Panc1 (cell line): ENCODE measurements at regions not wholly inside any gene's neighbourhood (a gene's known extent, or its start where the extent isn't known, plus 50 kb on each side); places are given as distances from the start of the nearest gene placed in this dataset.
"Not testable (repeated sequence)": the region's sequence is repeated elsewhere in the genome, so short reads cannot be mapped to it uniquely, and the experiment has no call there.

Experiments used
- ATAC-seq: fragments of 200-7000 bp; cut with Tn5 transposase; 2 replicates; pipeline ENCODE4 v1.9.1; 2020; ENCODE audit warnings: mild to moderate bottlenecking, moderate library complexity
- BruUV-seq: library from RNA; stranded (reverse); fragments of 400-500 nt; replicated peaks from 2 replicates; lab custom pipeline; 2021; lab: Mats Ljungman, UMichigan
- CTCF ChIA-PET: fragments of 300-600 bp; sonication (Branson Sonifier 250); formaldehyde crosslinking; loops from one replicate; lab custom pipeline; 2022; ENCODE audit warnings: antibody characterized with exemption; lab: Charles Lee
- POLR2A ChIA-PET: fragments of 300-600 bp; sonication (Branson Sonifier 250); formaldehyde crosslinking; loops from one replicate; lab custom pipeline; 2022; ENCODE audit warnings: antibody characterized with exemption; lab: Charles Lee
- DNase-seq: peaks from one replicate; pipeline ENCODE4 v3.0.0-alpha.2; 2010; ENCODE audit warnings: low read depth, low spot score
- H3K27ac ChIP-seq: 2 replicates; pipeline ENCODE4 v1.5.1; 2011; ENCODE audit warnings: mild to moderate bottlenecking, low read length, inconsistent platforms
- H3K27me3 ChIP-seq: fragments of 200-500 bp; sonication (Bioruptor generic); 2 replicates; pipeline ENCODE4 v1.6.0; 2014; ENCODE audit warnings: low read length, inconsistent platforms; ENCODE audit not compliant: control insufficient read depth, insufficient read depth
- H3K36me3 ChIP-seq: fragments of 200-500 bp; sonication (Bioruptor generic); 2 replicates; pipeline ENCODE4 v1.5.1; 2014; ENCODE audit warnings: inconsistent platforms, mild to moderate bottlenecking, low read length, moderate library complexity; ENCODE audit not compliant: control insufficient read depth, insufficient read depth
- H3K4me1 ChIP-seq: 2 replicates; pipeline ENCODE4 v1.5.1; 2011; ENCODE audit warnings: inconsistent platforms, mild to moderate bottlenecking, low read length, moderate library complexity; ENCODE audit not compliant: control insufficient read depth, insufficient read depth
- H3K4me3 ChIP-seq, 2 experiments: 2 replicates each; pipeline ENCODE4 v1.5.1; 2011 to 2012; ENCODE audit warnings: low read depth in 2 of 2, low read length in 2 of 2, mild to moderate bottlenecking in 2 of 2, inconsistent platforms in 1 of 2, moderate library complexity in 1 of 2
- H3K9me3 ChIP-seq: fragments of 200-500 bp; sonication (Bioruptor generic); 2 replicates; pipeline ENCODE4 v1.5.1; 2014; ENCODE audit warnings: low read depth, mild to moderate bottlenecking, inconsistent platforms, low read length, moderate library complexity; ENCODE audit not compliant: control insufficient read depth, insufficient read depth
- POLR2AphosphoS5 ChIP-seq: IDR thresholded peaks from 2 replicates; pipeline ENCODE4 v1.6.1; 2012; ENCODE audit warnings: mild to moderate bottlenecking, low read depth, low read length, moderate library complexity
- SIN3A ChIP-seq: IDR thresholded peaks from 2 replicates; pipeline ENCODE4 v1.6.1; 2012; ENCODE audit warnings: low read depth, mild to moderate bottlenecking, low read length, moderate library complexity, borderline replicate concordance; ENCODE audit not compliant: insufficient read depth
- TCF7L2 ChIP-seq: IDR thresholded peaks from 2 replicates; pipeline ENCODE4 v1.6.1; 2011; ENCODE audit warnings: mild to moderate bottlenecking, low read depth, low read length, inconsistent platforms
- in situ Hi-C: cut with HindIII; loops from 2 replicates; pipeline ENCODE4 v1.10.0; 2016; ENCODE audit warnings: low sequenced_read_pairs, low pct_unique_long_range_greater_than_20kb
- intact Hi-C: fragments of 100-400 bp; cut with micrococcal nuclease; formaldehyde crosslinking; loops from one replicate; pipeline ENCODE4 v1.10.0; 2022; ENCODE audit not compliant: unreplicated experiment
- TF ChIP-seq, protein P1 (sequence below), 2 experiments: IDR thresholded peaks; 2 replicates each; pipeline ENCODE4 v1.6.1; 2011 to 2012; ENCODE audit warnings: low read depth in 2 of 2, control low read depth in 1 of 2, low read length in 1 of 2, mild to moderate bottlenecking in 1 of 2, moderate library complexity in 1 of 2; ENCODE audit not compliant: insufficient read depth in 1 of 2
- TF ChIP-seq, protein P2 (sequence below): fragments of 450-650 bp; IDR thresholded peaks from 2 replicates; pipeline ENCODE4 v1.5.1; 2017; ENCODE audit warnings: mild to moderate bottlenecking

DNA sequence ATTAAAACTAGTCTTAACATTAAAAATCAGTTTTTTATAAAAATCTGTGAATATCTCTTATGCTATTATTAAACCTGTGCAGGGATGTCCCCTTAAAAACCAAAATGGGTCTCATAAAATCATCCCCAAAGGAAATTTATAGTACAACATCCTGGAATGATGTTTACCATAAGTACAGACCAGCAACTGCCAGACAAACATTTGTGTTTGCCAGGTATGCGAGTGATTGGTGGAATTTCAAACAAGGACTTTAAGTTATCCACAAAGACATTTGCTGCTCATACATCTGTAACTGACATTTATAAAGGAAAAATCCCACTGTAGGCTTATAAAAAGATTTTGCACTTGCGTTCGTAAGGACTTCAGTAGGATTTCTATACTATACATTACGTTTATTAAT is 1375.4 kb upstream of the WWC1 start:
- no peak for DNase-seq
- ChIA-PET CTCF (no interaction called here), POLR2A (no interaction called here)
- TF ChIP-seq, protein P1, sequence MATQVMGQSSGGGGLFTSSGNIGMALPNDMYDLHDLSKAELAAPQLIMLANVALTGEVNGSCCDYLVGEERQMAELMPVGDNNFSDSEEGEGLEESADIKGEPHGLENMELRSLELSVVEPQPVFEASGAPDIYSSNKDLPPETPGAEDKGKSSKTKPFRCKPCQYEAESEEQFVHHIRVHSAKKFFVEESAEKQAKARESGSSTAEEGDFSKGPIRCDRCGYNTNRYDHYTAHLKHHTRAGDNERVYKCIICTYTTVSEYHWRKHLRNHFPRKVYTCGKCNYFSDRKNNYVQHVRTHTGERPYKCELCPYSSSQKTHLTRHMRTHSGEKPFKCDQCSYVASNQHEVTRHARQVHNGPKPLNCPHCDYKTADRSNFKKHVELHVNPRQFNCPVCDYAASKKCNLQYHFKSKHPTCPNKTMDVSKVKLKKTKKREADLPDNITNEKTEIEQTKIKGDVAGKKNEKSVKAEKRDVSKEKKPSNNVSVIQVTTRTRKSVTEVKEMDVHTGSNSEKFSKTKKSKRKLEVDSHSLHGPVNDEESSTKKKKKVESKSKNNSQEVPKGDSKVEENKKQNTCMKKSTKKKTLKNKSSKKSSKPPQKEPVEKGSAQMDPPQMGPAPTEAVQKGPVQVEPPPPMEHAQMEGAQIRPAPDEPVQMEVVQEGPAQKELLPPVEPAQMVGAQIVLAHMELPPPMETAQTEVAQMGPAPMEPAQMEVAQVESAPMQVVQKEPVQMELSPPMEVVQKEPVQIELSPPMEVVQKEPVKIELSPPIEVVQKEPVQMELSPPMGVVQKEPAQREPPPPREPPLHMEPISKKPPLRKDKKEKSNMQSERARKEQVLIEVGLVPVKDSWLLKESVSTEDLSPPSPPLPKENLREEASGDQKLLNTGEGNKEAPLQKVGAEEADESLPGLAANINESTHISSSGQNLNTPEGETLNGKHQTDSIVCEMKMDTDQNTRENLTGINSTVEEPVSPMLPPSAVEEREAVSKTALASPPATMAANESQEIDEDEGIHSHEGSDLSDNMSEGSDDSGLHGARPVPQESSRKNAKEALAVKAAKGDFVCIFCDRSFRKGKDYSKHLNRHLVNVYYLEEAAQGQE (IDR thresholded peaks at IDR 0.05; ENCODE audit: insufficient read depth in 1 of 2, low read depth in 2 of 2, low read length in 1 of 2), result no peak
- no peak for TF ChIP-seq TCF7L2
- TF ChIP-seq POLR2AphosphoS5, result no peak
- ATAC-seq, result no peak
- no peaks in the 10 kb centered on the region for H3K36me3 ChIP-seq
- no peak overlapping the region for H3K27ac ChIP-seq
- no TSS peak for BruUV-seq
- intact Hi-C loops, result no loop called here
- H3K9me3 ChIP-seq, result no peaks in the 10 kb centered on the region
- no peaks in the 10 kb centered on the region for H3K4me1 ChIP-seq
- H3K4me3 ChIP-seq, result no peak overlapping the region
- in situ Hi-C loops, result no loop called here
- H3K27me3 ChIP-seq, result no peaks in the 10 kb centered on the region

DNA sequence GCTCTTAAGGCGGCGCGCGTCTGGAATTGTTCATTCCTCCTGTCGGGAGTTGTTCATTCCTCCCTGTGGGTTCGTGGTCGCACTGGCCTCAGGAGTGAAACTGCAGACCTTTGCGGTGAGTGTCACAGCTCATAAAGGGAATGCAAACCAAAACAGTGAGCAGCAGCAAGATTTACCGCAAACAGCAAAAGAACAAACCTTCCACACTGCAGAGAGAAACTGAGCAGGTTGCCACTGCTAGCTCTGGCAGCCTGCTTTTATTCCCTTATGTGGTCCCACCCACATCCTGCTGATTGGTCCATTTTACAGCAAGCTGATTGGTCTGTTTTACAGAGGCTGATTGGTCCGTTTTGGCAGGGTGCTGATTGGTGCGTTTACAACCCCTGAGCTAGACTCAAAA is 1365.3 kb upstream of the WWC1 start:
- DNase-seq (no peak), ATAC-seq (no peak; the same call in 1 of the 2 replicates)
- Histone ChIP-seq H3K9me3 (no peaks in the 10 kb centered on the region), H3K27me3 (no peaks in the 10 kb centered on the region), H3K4me3 (peak overlapping the region; percentile 19 to 45; a peak in 3 of 4 replicates), H3K27ac (no peak overlapping the region), H3K4me1 (no peaks in the 10 kb centered on the region), H3K36me3 (no peaks in the 10 kb centered on the region)
- no TSS peak for BruUV-seq
- no peak for TF ChIP-seq POLR2AphosphoS5
- TF ChIP-seq, protein P2, sequence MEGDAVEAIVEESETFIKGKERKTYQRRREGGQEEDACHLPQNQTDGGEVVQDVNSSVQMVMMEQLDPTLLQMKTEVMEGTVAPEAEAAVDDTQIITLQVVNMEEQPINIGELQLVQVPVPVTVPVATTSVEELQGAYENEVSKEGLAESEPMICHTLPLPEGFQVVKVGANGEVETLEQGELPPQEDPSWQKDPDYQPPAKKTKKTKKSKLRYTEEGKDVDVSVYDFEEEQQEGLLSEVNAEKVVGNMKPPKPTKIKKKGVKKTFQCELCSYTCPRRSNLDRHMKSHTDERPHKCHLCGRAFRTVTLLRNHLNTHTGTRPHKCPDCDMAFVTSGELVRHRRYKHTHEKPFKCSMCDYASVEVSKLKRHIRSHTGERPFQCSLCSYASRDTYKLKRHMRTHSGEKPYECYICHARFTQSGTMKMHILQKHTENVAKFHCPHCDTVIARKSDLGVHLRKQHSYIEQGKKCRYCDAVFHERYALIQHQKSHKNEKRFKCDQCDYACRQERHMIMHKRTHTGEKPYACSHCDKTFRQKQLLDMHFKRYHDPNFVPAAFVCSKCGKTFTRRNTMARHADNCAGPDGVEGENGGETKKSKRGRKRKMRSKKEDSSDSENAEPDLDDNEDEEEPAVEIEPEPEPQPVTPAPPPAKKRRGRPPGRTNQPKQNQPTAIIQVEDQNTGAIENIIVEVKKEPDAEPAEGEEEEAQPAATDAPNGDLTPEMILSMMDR, result no peak
- TF ChIP-seq, protein P1 (IDR thresholded peaks at IDR 0.05; ENCODE audit: insufficient read depth in 1 of 2, low read depth in 2 of 2, low read length in 1 of 2), result no peak
- no peak for TF ChIP-seq TCF7L2
- TF ChIP-seq SIN3A, result no peak
- ChIA-PET CTCF (no interaction called here), POLR2A (no interaction called here)
- intact Hi-C loops (no loop called here), in situ Hi-C loops (no loop called here)

DNA sequence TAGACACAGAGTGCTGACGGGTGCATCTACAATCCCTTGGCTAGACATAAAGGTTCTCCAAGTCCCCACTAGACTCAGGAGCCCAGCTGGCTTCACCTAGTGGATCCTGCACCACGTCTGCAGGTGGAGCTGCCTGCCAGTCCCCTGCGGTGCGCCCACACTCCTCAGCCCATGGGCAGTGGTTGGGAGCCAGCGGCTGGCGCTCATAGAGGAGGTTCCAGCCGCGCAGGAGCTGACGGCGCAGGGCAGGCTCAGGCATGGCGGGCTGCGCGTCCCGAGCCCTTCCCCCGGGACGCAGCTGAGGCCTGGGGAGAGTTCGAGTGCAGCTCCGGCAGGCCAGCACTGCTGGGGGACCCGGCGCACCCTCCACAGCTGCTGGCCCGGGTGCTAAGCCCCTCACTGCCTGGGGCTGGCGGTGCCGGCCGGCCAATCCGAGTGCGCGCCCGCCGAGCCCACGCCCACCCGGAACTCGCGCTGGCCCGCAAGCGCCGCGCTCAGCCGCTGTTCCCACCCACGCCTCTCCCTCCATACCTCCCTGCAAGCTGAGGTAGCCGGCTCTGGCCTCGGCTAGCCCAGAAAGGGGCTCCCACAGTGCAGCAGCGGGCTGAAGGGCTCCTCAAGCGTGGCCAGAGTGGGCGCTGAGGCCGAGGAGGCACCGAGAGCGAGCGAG is 1364.5 kb upstream of the WWC1 start:
- H3K9me3 ChIP-seq, DNase-seq, ATAC-seq, H3K4me1 ChIP-seq, H3K27me3 ChIP-seq, CTCF ChIA-PET, in situ Hi-C loops, H3K27ac ChIP-seq, H3K36me3 ChIP-seq, BruUV-seq, POLR2A ChIA-PET, intact Hi-C loops, H3K4me3 ChIP-seq: not testable (repeated sequence)
